NCI-H2029 treated with DMSO at 0.1 percent for 48 hours (cell line): ENCODE measurements at regions not wholly inside any gene's neighbourhood (a gene's known extent, or its start where the extent isn't known, plus 50 kb on each side); places are given as distances from the start of the nearest gene placed in this dataset.

Source experiments
- DNase-seq: peaks from one replicate; lab custom pipeline; 2025; lab: John Stamatoyannopoulos, UW

DNA sequence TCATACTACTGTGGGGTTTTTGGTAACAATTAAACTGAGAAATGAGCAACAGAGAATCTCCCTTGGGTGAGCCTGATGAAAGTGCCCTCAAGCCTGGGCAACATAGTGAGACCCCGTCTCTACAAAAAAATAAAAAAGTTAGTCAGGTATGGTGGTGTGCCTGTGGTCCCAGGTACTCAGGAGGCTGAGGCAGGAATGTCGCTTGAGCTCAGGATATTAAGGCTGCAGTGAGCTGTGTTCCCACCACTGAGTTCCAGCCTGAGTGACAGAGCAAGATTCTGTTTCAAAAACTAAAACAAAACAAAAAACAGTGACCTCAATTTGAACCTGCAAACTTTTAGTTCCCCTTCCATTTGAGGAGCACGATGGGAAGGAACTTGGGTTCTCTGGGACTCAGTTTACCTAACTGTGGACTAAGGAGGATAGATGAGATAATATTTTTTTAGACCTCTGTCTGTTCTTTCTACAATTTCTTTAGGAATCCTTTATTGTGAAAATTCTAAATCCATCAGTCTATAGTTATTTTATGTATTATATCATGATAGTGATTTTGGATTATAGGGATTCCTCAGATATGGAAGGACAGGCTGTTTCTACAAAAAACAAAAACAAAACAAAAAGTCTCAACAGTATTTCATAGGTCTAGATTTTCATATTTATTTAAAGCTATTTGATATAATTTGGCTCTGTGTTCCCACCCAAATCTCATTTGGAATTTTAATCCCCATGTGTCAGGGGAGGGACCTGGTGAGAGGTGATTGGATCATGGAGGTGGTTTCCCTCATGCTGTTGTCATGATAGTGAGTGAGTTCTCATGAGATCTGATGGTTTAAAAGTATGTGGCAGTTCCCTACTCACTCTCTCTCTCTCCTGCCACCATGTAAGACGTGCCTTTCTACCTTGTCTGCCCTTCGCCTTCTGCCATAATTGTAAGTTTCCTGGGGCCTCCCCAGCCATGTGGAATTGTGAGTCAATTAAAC, 178.6 kb downstream of the MYCN start:
- no peak for DNase-seq

GRCh38 chr2:16117791-16118610, 177.7 kb downstream of the MYCN start:
- no peak for DNase-seq

DNA sequence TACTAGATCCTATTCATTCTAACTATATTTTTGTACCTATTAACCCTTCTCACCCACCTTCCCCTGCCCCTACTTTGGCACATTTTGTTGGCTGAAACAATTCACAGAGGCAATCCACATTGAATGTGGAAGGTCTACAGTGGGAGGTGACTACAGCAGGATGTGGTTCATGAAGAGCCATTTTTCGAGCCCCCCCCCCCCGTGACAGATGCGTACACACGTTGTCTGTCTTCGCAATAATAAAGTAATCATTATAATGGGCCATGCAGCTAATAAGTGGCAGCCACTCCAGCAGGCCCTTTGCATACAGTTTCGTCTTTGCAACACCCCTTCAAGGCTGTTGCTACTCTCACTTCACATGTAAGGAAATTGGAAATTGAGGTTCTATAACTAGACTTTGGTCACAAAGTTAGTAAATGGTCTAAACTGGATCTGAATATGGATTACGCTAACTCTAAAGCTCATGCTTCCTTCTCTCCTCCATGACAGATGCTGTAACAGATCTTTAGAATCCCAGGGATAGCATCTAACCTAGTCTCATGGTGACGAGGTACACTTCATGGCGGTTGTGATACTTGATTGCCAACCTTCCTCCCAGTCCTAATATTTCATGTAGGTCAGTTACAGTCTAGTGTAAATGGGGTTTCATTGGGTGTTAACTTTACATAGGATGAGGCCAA, 176.8 kb downstream of the MYCN start:
- DNase-seq, result no peak

DNA sequence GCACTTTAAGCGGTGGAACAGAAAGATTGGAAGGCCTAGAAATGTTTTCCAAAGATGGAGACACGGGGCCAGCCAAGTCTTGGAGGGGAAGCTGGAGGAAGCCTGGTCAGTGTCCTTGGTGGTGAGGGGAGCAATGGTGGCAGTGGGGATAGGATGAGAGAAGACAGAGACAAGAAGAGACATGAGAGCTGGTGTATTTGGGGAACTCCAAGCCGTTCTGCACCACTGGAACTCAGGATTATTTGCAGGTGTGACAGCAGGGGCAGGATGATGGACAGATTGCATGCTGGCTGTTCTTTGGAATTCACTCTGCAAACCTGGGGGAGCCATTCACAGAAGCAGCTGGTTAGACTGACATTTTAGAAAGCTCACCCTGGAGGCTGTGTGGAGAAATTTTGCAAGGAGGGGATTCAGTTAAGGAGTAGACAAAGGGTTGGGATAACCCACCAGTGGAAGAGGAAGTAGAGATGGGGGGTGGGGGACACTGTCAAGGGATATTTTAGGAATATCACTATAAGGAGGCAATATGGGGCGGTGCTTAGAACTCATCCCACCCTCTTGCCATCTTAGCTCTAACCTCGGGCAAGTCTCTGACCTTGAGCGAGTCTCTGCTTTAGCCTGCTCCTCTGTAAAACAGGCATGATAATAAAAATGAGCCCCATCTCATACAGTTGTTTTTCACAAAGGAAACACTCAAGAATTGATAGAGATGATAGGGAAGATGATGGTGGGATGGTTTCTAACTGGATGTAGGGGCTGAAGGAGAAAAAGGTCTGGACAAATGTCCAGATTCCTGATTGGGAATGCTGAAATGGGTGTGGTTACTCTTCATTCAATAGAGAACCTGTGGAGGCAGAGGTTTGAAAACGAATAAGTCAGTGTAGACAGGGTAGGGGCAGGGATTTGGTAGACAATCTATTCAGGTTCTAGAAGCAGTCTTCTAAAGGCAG, 175.8 kb downstream of the MYCN start:
- no peak for DNase-seq

GRCh38 chr2:16115291-16115690, 174.9 kb downstream of the MYCN start:
- no peak for DNase-seq

DNA sequence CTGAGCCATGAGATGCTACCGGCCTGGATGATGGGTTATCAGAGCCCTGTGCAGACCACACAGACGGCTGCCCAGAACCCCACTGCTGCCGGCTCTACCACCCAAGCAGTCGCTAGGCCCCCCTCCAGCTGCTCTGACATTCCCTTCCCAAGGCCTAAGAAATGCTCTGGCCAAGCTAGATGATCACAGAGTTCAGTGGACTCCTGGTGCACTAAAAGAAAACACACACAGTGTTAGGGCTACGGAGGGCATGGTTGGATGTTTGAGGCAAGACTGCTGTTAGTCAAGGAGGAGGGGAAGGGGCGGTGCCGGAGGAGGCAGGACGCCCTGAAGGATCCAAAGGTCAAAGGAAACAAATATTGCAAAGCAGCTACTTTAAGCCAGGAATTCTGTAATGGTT, 174.5 kb downstream of the MYCN start:
- no peak for DNase-seq

- no peak for DNase-seq
Measured at GRCh38 chr2:16114070-16114469, 173.7 kb downstream of the MYCN start.

DNA sequence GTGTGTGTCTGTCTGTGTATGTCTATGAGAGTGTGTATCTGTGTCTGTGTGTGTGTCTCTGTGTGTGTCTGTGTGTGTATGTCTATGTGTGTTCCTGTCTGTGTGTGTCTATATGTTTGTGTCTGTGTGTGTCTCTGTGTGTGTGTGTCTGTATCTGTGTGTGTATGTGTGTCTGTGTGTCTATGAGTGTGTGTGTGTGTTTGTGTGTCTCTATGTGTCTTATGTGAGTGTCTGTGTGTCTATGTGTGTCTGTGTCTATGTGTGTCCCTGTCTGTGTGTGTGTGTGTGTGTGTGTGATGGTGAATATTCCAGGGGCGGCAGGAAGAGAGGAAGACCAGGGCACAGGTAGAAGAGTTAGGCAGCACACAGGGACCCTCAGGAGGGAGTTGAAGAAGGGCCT, 173.2 kb downstream of the MYCN start:
- no peak for DNase-seq

GRCh38 chr2:16112972-16113560, 172.7 kb downstream of the MYCN start:
- no peak for DNase-seq

DNA sequence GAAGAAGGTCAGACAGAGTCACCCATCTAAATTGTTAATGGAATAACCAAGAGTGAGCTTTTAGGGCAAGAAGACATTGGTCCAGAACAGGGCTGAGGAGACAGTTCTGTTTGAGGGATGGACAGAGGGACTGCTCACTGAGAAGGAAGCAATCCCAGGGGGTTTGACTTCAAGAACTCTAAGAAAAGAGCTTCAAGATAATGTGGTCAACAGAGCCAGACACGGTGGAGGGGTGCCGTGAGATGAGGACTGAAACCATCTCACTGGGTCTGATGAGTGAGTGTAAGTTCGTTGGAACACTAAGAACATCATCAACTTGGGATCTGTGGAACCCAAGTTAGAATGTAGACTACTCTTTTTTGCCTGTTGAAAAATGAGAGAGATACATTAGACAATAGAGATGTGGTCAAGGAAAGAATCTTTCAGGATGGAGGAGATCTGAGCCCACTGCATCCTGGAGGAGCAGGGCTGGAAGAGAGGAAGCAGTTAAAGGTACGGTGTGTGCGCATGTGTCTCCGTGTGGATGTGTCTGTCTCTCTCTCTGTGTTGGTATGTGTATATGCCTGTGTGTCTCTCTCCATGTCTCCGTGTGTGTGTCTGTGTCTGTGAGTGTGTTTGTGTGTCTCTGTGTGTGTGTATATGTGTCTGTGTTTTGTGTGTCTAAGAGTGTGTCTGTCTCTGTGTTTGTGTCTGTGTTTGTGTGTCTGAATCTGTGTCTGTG, 172.1 kb downstream of the MYCN start:
- no peak for DNase-seq

DNA sequence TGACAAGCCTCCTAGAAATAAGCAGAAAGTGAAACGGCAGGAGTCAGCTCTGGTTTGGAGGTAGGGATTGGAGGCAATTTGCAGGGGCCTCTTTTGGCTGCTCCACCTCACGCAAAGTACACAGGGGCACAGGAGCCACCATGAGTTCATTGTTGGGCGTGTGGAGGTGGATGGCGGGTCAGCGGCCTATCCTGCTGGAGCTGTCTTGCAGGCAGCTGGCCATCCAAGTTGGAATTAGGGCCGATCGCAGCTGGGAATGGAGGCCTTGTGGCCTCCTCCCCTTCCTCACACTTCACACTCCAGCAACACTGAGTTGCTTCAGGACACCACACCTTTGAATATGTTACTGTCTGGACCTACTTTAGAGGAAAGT, 171.5 kb downstream of the MYCN start:
- no peak for DNase-seq

DNA sequence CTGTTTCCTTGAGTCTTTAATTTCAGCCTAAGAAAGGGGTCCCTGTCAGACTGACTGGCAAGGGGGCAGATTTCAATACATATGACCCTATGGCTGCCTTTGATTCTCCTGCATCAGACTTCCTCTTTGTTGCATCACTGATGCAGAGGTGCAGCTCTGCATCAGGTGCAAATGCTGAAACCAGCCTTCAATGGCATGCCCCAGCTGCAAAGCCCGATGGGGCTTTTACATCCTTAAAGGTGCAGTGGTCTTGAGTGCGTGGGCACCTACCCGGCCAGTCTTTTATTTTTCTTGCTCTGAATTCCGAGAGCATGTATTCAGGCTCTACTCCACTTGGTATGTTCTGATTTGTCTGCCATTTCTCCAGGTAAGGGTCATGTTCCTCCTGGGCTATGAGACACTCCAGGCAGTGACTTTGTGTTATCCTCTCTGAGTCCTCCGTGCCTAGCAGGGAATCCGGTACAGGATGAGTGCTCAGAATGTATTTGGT, 169.5 kb downstream of the MYCN start:
- no peak for DNase-seq

GRCh38 chr2:16109368-16109820, 169.0 kb downstream of the MYCN start:
- no peak for DNase-seq

- no peak for DNase-seq
Measured at GRCh38 chr2:16107246-16107645, 166.9 kb downstream of the MYCN start.

DNA sequence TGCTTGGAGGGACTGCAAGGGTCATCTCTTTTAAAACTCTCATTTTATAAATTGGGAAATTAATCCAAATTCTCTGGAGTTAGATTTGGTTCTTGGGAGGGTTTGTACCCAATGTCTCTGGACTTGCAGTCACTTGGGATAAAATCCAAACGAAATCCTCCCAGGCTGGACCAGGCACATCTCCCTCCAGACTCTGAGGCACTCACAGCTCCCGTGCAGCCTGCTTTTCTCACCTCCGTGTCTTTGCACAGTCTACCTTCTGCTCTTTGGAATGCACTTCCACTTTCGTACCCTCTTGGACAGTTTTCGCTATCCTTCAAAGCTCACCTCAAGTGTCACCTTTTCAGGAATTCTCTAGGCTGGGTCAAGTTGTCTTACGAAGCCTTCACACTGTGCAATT, 166.3 kb downstream of the MYCN start:
- DNase-seq, result no peak

- no peak for DNase-seq
Measured at GRCh38 chr2:16105669-16106281, 165.4 kb downstream of the MYCN start.

DNA sequence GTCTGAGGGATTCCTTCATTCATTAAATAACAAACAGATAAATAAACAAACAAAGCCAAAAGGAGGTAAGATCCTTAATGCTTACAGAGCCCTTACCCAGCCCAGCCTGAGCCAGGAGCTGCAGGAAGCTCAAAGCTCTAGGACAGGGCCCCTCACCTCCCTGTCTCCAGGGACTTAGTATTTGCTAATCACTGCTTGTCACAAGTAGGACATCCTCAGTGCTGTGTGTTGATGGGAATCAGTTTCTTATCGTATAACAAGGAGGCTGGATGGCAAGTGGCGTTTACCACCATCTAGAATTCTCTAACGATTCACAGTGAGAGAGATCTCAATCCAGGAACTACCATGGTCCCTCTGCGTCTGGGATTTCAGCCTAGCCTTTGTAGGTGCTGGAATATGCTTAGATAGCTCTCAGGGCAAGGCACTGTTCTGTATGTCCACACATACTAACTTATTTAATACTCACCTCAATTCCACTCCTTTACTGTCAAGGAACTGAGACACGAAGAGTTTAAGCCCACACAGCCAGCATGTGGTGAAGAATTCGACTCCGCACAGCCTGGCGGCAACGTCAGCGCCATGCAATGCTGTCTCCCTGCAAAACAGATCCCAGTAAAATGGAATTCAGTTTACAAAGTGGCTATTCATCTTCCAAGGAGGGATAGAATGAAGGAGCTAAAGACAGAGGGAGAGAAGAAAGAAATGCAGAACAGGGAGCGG, 164.8 kb downstream of the MYCN start:
- no peak for DNase-seq

DNA sequence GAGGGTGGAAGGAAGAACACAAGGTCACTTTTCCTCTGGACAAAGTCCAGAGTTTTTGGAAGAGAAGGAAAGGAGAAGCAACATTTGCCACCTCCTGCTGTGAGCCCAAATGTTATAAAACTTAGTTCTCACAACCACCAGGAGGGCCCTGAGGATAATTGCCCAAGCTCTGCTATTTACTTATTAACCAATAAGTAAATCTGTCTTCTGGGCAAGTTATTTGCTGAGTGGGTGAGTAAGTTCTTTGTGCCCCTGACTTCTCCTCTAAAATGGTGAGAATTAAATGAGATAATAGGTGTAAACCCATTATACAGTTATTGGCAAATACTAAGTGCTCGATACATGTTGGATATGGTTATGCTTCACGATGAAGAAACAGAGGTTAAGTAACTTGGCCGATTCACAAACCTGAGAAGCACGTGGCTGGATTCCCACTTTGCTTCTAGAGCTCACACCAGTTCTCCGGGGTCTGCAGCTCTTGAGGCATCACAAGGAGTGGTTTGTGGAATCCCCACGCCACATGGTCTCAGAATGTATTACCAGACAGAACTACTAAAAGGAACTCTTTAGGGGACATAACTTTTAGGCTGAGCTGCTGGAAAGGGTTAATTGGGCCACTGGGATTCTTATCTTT, 164.1 kb downstream of the MYCN start:
- DNase-seq, result no peak
